ENCODE measurements at regions not wholly inside any gene's neighbourhood (a gene's known extent, or its start where the extent isn't known, plus 50 kb on each side); places are given as distances from the start of the nearest gene placed in this dataset.

DNA sequence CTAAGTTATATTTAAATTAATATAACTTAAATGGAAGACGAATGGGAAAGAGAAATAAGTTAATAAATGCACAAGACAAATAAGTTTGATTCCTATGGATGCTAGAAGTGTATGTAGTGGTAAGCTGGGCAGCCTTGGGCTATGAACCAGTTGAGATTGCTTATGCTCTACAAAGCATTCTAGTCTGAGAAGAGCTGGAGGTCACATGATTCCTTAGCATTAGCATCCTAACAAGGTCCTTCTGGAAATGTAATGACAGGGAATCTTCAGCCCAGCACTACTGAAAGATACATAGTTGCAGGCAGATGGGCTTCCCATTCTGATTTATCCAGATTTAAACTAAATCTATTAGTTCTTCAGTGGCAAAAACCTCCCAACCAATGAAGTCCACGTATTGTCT lies 102.3 kb upstream of the ESRRG start:
- Histone ChIP-seq H3K36me3 (ENCODE audit: control insufficient read depth, insufficient read depth, low read length) (no peaks in the 10 kb centered on the region), H4K20me1 (replicated peaks; ENCODE audit: control insufficient read depth, insufficient read depth, low read length) (no peaks in the 10 kb centered on the region), H3K27me3 (ENCODE audit: control insufficient read depth in 2 of 2, insufficient read depth in 2 of 2, low read length in 2 of 2) (no peaks in the 10 kb centered on the region), H3K9me1 (ENCODE audit: control insufficient read depth, insufficient read depth, low read length) (no peaks in the 10 kb centered on the region), H3K27ac (ENCODE audit: extremely low read depth, low read depth, low read length) (no peak overlapping the region), H2AFZ (ENCODE audit: low read depth, low read length) (no peak overlapping the region), H3K79me2 (ENCODE audit: control insufficient read depth, insufficient read depth, low read length) (no peaks in the 10 kb centered on the region), H3K4me1 (replicated peaks in 1 of 2; ENCODE audit: control insufficient read depth in 2 of 2, insufficient read depth in 2 of 2, low read length in 2 of 2) (no peaks in the 10 kb centered on the region), H3K4me2 (ENCODE audit: insufficient read depth, low read length) (no peak overlapping the region), H3K4me3 (no peak overlapping the region), H3K9me3 (replicated peaks; ENCODE audit: control insufficient read depth, insufficient read depth, low read depth, low read length) (no peaks in the 10 kb centered on the region; the same call in 1 of the 2 replicates), H3K9ac (ENCODE audit: insufficient read depth in 1 of 2, low read depth in 2 of 2, low read length in 2 of 2) (no peak overlapping the region)
- intact Hi-C loops (cut with micrococcal nuclease) (no loop called here), in situ Hi-C loops (cut with MboI) (no loop called here)
- ATAC-seq, result no peak
- no peak for FAIRE-seq
- ChIA-PET CTCF (ENCODE audit: low intra/inter-chr PET ratio) (no interaction called here), POLR2A (no interaction called here)
- WGBS (ENCODE audit: insufficient coverage, low coverage, missing lambda C conversion rate), result 3% methylated on average over 2 of the region's 2 CpGs
- no peak for TF ChIP-seq NCOA2 (IDR thresholded peaks at IDR 0.05; ENCODE audit: partially characterized antibody in 2 of 2)
- TF ChIP-seq, protein P1, sequence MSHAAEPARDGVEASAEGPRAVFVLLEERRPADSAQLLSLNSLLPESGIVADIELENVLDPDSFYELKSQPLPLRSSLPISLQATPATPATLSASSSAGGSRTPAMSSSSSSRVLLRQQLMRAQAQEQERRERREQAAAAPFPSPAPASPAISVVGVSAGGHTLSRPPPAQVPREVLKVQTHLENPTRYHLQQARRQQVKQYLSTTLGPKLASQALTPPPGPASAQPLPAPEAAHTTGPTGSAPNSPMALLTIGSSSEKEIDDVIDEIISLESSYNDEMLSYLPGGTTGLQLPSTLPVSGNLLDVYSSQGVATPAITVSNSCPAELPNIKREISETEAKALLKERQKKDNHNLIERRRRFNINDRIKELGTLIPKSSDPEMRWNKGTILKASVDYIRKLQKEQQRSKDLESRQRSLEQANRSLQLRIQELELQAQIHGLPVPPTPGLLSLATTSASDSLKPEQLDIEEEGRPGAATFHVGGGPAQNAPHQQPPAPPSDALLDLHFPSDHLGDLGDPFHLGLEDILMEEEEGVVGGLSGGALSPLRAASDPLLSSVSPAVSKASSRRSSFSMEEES (CRISPR knock-in tag; IDR thresholded peaks at IDR 0.05), result peak; percentile 48
- no peak for DNase-seq (ENCODE audit: extremely low read depth in 1 of 4, low spot score in 3 of 4)
- no TSS peak for BruUV-seq (replicated peaks)

DNA sequence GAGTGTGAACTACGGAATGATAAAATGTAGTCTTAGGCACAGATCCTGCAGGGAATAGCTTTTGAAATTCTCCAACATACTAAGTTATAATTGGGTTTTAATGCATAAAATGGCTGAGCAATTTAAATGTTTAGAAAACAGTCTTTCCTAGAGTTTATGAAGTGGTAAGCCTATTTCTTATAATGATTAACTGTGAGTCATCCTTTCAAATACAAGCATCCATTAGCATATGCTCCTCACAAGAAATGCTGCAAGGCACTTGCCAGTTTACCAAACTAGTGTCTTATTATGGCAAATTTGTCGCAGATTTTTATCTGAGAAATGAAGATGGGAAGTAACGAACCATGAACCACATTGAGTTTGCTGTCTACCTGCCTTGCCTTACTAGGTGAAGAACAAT lies 101.3 kb upstream of the ESRRG start:
- intact Hi-C loops (cut with micrococcal nuclease) (no loop called here), in situ Hi-C loops (cut with MboI) (no loop called here)
- Histone ChIP-seq H3K36me3 (ENCODE audit: control insufficient read depth, insufficient read depth, low read length) (no peaks in the 10 kb centered on the region), H3K9me1 (ENCODE audit: control insufficient read depth, insufficient read depth, low read length) (no peaks in the 10 kb centered on the region), H3K79me2 (ENCODE audit: control insufficient read depth, insufficient read depth, low read length) (no peaks in the 10 kb centered on the region), H3K27ac (ENCODE audit: extremely low read depth, low read depth, low read length) (no peak overlapping the region), H4K20me1 (replicated peaks; ENCODE audit: control insufficient read depth, insufficient read depth, low read length) (no peaks in the 10 kb centered on the region), H3K9ac (ENCODE audit: insufficient read depth in 1 of 2, low read depth in 2 of 2, low read length in 2 of 2) (no peak overlapping the region), H3K4me2 (ENCODE audit: insufficient read depth, low read length) (no peak overlapping the region), H3K9me3 (replicated peaks; ENCODE audit: control insufficient read depth, insufficient read depth, low read depth, low read length) (no peaks in the 10 kb centered on the region), H2AFZ (ENCODE audit: low read depth, low read length) (no peak overlapping the region), H3K4me1 (replicated peaks in 1 of 2; ENCODE audit: control insufficient read depth in 2 of 2, insufficient read depth in 2 of 2, low read length in 2 of 2) (no peaks in the 10 kb centered on the region), H3K4me3 (no peak overlapping the region), H3K27me3 (ENCODE audit: control insufficient read depth in 2 of 2, insufficient read depth in 2 of 2, low read length in 2 of 2) (no peaks in the 10 kb centered on the region)
- ChIA-PET POLR2A (no interaction called here), CTCF (ENCODE audit: low intra/inter-chr PET ratio) (no interaction called here)
- FAIRE-seq (no peak), DNase-seq (ENCODE audit: extremely low read depth in 1 of 4, low spot score in 3 of 4) (no peak), ATAC-seq (no peak)
- no TSS peak for BruUV-seq (replicated peaks)
- 0% methylated on average over 3 of the region's 3 CpGs for WGBS (ENCODE audit: insufficient coverage, low coverage, missing lambda C conversion rate)
- TF ChIP-seq ZNF133 (CRISPR knock-in tag; IDR thresholded peaks at IDR 0.05) (no peak), ARID1B (IDR thresholded peaks at IDR 0.05) (no peak), FOXA3 (CRISPR knock-in tag; conservative IDR thresholded peaks at IDR 0.05 in 1 of 2, IDR thresholded peaks at IDR 0.05 in 1 of 2) (no peak)
- TF ChIP-seq, protein P2, sequence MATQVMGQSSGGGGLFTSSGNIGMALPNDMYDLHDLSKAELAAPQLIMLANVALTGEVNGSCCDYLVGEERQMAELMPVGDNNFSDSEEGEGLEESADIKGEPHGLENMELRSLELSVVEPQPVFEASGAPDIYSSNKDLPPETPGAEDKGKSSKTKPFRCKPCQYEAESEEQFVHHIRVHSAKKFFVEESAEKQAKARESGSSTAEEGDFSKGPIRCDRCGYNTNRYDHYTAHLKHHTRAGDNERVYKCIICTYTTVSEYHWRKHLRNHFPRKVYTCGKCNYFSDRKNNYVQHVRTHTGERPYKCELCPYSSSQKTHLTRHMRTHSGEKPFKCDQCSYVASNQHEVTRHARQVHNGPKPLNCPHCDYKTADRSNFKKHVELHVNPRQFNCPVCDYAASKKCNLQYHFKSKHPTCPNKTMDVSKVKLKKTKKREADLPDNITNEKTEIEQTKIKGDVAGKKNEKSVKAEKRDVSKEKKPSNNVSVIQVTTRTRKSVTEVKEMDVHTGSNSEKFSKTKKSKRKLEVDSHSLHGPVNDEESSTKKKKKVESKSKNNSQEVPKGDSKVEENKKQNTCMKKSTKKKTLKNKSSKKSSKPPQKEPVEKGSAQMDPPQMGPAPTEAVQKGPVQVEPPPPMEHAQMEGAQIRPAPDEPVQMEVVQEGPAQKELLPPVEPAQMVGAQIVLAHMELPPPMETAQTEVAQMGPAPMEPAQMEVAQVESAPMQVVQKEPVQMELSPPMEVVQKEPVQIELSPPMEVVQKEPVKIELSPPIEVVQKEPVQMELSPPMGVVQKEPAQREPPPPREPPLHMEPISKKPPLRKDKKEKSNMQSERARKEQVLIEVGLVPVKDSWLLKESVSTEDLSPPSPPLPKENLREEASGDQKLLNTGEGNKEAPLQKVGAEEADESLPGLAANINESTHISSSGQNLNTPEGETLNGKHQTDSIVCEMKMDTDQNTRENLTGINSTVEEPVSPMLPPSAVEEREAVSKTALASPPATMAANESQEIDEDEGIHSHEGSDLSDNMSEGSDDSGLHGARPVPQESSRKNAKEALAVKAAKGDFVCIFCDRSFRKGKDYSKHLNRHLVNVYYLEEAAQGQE (IDR thresholded peaks at IDR 0.05; ENCODE audit: borderline replicate concordance), result no peak
- TF ChIP-seq, protein P2 (CRISPR knock-in tag; IDR thresholded peaks at IDR 0.05; ENCODE audit: low read depth), result no peak
